HG03521 (cell line): ENCODE measurements at regions not wholly inside any gene's neighbourhood (a gene's known extent, or its start where the extent isn't known, plus 50 kb on each side); places are given as distances from the start of the nearest gene placed in this dataset.
"Not testable (repeated sequence)": the region's sequence is repeated elsewhere in the genome, so short reads cannot be mapped to it uniquely, and the experiment has no call there.

Experiments
- ATAC-seq: cut with Tn5 transposase; IDR thresholded peaks from one replicate; pipeline ENCODE4 v1.9.1; 2021; ENCODE audit warnings: mild to moderate bottlenecking, moderate library complexity; ENCODE audit not compliant: unreplicated experiment

GRCh38 chr2:87424763-87425154 lies 323.1 kb upstream of the PLGLB2 start:
- ATAC-seq: not testable (repeated sequence)

GRCh38 chr2:87425191-87425590 lies 322.7 kb upstream of the PLGLB2 start:
- not testable (repeated sequence) for ATAC-seq

GRCh38 chr2:87425717-87426116 lies 322.2 kb upstream of the PLGLB2 start:
- ATAC-seq: not testable (repeated sequence)

- not testable (repeated sequence) for ATAC-seq
These were observed 319.3 kb upstream of the PLGLB2 start for GRCh38 chr2:87428452-87429130.

GRCh38 chr2:87429206-87429930 lies 318.5 kb upstream of the PLGLB2 start:
- ATAC-seq: not testable (repeated sequence)

- ATAC-seq: not testable (repeated sequence)
These were observed 318.0 kb upstream of the PLGLB2 start for GRCh38 chr2:87429931-87430275.

GRCh38 chr2:87431051-87431450 lies 316.8 kb upstream of the PLGLB2 start:
- not testable (repeated sequence) for ATAC-seq

- not testable (repeated sequence) for ATAC-seq
These were observed 315.0 kb upstream of the PLGLB2 start for GRCh38 chr2:87432711-87433453.

GRCh38 chr2:87436007-87436406 lies 311.9 kb upstream of the PLGLB2 start:
- ATAC-seq: not testable (repeated sequence)

- not testable (repeated sequence) for ATAC-seq
These were observed 310.1 kb upstream of the PLGLB2 start for GRCh38 chr2:87437701-87438260.

- ATAC-seq: not testable (repeated sequence)
These were observed 309.0 kb upstream of the PLGLB2 start for GRCh38 chr2:87438780-87439454.

GRCh38 chr2:87439617-87440204 lies 308.2 kb upstream of the PLGLB2 start:
- not testable (repeated sequence) for ATAC-seq

- ATAC-seq: not testable (repeated sequence)
These were observed 307.2 kb upstream of the PLGLB2 start for GRCh38 chr2:87440650-87441049.

GRCh38 chr2:87441375-87441774 lies 306.5 kb upstream of the PLGLB2 start:
- ATAC-seq: not testable (repeated sequence)

GRCh38 chr2:87442983-87443577 lies 304.8 kb upstream of the PLGLB2 start:
- ATAC-seq: peak; percentile 98

GRCh38 chr2:87444951-87445350 lies 302.9 kb upstream of the PLGLB2 start:
- ATAC-seq: not testable (repeated sequence)

GRCh38 chr2:87445613-87446312 lies 302.1 kb upstream of the PLGLB2 start:
- not testable (repeated sequence) for ATAC-seq

- ATAC-seq: not testable (repeated sequence)
These were observed 301.6 kb upstream of the PLGLB2 start for GRCh38 chr2:87446313-87446696.

GRCh38 chr2:87449462-87449980 lies 298.4 kb upstream of the PLGLB2 start:
- not testable (repeated sequence) for ATAC-seq
